GM18519 (cell line): ENCODE measurements at regions not wholly inside any gene's neighbourhood (a gene's known extent, or its start where the extent isn't known, plus 50 kb on each side); places are given as distances from the start of the nearest gene placed in this dataset.

Source experiments
- ATAC-seq: cut with Tn5 transposase; IDR thresholded peaks from one replicate; pipeline ENCODE4 v1.9.1; 2021; ENCODE audit warnings: mild to moderate bottlenecking, moderate library complexity; ENCODE audit not compliant: unreplicated experiment, low FRiP score

GRCh38 chr13:30006246-30006645, 155.8 kb upstream of the UBL3 start:
- ATAC-seq: no peak

- ATAC-seq: no peak
These were observed 153.8 kb upstream of the UBL3 start for GRCh38 chr13:30004204-30004603.

DNA sequence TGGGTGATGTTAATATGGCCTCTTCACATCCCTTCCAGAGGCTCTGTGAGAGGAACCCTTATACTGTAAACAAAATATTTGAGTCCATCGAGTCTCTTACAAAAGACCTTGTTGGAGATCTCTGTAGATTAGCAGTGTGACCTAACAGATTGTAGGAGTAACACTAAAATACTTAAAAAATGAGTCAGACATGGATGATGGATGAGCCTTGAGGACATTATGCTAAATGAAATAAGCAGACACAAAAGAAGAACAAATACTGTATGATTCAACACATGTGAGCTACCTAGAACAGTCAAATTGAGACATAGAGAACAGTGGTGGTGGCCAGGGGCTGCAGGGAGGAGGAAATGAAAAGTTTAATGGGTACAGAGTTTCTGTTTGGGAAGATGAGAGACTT, 152.2 kb upstream of the UBL3 start:
- no peak for ATAC-seq

GRCh38 chr13:30000370-30000765, 150.0 kb upstream of the UBL3 start:
- ATAC-seq: no peak

DNA sequence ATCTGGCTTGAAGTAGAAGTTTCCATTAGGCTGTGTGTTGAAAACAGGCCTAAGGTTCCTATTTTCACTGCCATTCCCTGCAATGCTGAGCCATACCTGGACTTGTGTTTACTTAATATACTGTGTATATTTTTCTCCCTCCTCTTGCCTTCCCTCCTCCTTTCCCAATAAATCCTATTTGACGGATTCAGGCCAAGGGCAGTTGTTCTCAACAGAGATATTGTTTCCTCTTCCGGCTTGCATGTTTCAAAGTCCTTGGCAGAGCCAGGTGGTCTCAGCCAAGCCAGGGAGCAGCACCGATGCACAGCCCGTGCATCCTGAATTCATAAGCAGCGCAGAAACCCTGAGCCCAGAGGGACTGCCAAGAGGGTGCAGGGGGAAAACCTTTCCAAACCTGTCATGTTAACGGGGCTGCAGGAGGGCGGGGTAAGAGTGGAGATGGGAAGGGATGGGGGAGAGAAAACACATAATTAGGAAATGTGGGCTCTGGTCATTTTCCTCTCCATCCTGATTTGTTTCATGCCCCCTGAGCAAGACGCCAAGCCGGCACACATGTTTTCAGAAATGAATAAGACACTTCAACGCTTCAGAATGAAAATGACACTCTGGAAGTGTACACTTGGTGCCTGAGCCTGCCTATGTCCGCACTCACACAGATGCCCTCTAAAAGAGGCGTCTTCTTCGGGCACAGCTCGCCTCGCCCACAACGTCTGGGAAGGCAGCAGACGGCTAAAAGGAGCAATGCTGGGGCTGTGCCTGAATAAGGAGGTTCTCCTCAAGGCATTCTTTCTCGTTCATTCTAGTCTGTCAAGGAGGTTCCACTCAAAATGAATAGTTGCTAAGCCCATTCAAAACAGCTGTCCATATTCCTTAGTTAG, 149.3 kb upstream of the UBL3 start:
- no peak for ATAC-seq

- no peak for ATAC-seq
These were observed 145.9 kb upstream of the UBL3 start for GRCh38 chr13:29996316-29996715.

DNA sequence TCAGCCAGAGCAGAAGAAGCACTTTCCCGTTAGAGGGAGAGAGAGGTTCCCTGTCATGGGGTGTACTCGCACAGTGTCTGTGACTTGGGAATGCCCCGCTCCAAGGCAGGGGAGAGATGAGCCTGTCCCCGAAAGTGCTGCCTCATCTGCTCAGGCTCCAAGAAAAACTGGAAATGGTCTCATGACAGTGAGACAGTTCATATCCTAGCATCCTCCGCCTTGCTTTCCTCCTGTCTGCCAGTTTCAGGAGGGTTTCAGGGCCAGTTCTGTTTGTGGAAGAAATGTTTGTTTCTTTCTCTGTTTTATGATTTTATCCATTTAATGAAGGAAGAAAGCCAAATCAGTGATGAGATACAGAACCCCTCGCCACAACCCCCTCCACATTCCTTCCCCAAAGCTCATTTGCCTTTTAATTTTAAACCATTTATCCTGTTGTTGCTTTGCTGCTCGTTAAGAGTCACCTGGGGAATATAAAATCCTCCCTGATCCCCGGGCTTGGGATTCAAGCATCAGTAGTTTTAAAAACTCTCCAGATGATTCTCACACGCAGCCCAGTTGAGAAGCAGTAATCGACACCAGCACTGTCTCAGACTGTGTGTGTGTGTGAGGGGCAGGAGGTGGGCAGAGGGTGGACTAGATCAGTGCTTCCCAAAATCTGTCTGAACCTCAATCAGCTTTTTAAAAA, 144.6 kb upstream of the UBL3 start:
- no peak for ATAC-seq

GRCh38 chr13:29993716-29994488, 143.5 kb upstream of the UBL3 start:
- ATAC-seq: no peak

DNA sequence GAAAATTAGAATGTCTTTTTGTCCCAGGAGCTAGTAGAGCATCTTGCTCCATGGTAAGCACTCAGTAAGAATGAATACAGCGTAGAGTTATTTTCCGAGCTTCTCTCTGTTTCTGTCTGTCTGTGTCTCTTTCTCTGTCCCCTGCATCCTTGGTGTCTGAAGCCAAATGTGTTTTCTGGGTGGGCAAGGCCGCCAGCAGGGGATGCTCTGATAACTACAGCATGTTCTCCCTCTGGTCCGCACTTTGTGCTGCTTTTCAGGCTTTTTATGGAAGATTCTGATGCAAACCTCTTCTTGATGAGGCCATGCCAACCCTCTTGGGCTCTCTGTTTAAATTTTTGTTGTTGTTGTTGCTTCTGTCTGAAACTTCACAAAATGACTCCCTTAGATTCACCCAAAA, 142.8 kb upstream of the UBL3 start:
- no peak for ATAC-seq

- ATAC-seq: no peak
These were observed 140.9 kb upstream of the UBL3 start for GRCh38 chr13:29991343-29991742.

- ATAC-seq: no peak
These were observed 136.9 kb upstream of the UBL3 start for GRCh38 chr13:29987340-29987739.

DNA sequence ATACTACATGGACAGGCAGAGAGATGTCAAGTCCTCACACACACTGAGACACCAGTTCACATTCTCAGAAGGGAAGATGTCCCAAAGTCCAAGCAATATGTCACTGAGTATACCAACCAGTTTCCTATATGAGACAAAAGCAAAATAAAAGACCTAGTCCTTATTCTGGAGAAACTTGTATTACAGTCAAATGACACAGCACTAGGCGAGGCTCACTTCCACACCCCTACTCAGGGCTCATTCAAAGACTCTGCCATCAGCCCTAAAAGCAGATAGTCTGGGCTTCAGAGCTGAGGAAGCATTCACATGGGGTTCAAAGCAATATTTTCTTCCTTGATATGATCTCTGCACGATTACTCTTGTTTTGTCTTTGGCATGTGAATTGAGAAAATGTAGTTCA, 129.9 kb upstream of the UBL3 start:
- no peak for ATAC-seq

GRCh38 chr13:29978211-29978610, 127.8 kb upstream of the UBL3 start:
- no peak for ATAC-seq

DNA sequence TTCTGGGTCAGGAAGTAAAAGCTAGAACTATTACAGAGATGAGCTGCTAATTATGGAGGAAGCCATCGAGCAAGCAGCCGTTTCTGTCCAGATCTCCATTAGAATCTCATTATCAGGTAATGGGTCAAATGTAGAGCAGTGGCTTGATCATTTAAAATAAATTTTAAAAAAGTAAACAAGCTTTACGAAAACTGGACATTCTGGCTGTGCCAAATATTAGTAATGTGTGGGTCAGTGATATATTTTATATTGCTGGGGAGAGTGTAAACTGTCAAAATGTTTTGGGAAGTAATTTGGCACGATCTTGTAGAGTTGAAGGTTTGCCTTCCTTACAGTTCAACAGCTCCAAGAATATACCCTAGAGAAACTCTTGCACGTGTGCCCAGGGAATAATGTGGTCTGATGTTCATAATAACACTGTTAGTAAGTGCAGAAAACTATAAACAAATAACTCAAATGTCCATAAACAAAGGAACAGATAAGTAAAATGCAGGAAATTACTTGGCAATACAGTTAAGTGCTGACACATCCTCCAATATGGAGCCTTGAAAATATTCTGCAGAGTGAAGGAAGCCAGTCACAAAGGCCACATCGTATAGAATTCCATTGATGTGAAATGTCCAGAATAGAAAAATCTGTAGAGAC, 127.2 kb upstream of the UBL3 start:
- ATAC-seq: no peak

DNA sequence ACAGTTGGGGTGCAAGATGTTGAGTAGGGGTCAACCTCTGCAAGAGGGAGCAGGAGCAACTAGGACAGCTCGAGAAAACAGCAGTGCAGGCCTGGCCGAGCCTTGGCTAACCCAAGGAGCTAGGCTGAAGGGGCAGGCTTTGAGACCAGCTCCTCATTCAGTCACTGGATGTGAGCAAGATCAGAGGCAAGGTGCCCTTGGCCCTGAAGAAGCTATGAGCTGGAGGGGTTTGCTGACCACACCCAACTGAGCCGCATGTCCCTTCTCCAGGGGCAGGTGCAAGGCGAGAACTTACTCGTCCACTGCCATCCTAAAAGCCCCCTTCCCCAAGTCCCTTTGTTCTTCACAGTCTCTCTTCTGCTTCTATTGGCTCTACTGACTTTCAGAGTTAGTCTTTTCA, 126.1 kb upstream of the UBL3 start:
- ATAC-seq: no peak

DNA sequence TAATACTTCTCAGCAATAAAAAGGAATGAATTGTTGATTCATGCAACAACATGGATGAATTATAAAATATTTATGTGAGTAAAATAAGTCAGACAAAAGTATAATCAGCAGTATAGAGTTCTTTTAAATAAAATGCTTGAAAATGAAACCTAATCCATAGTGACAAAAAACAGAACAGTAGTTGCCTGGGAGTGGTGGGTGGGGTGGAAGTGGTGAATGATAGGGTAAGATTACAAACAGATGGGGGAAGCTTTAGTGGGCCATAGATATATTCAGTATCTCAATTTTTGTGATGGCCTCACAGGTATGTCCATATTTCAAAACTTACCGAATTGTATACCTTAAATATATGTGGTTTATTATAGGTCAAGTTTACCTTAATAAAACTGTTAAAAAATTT, 124.9 kb upstream of the UBL3 start:
- no peak for ATAC-seq

- ATAC-seq: no peak
These were observed 118.9 kb upstream of the UBL3 start for GRCh38 chr13:29969286-29969685.

DNA sequence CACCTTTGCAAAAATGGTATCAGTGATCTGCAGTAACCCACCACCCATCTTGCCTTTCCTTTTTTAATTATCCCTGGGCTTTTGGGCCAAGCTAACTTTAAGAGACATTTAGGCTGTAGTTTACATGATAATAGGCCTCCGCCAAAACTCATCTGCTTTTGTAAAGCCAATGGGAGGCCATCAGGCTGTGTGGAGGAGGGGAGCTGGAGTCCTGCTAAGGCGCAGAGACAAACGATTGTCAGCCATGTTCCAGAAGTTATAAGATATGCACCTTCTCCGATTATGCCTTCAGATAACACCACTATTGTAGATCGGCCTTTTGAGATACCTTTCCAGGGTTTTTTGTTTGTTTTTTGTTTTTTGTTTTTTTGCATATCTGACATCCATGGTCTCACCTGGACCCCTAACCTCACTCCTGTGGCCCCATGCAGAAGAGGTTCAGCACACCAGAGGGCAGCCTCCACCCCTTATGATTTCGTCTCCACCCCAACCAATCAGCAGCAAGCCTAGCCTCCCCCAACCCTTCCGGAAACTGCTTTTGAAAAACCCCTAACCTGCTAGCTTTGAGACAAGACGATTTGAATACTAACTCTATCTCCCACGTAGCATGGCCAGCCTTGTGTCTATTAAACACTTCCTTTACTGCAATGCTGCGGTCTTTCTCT, 113.9 kb upstream of the UBL3 start:
- ATAC-seq: no peak

GRCh38 chr13:29963089-29963488, 112.7 kb upstream of the UBL3 start:
- ATAC-seq: no peak

DNA sequence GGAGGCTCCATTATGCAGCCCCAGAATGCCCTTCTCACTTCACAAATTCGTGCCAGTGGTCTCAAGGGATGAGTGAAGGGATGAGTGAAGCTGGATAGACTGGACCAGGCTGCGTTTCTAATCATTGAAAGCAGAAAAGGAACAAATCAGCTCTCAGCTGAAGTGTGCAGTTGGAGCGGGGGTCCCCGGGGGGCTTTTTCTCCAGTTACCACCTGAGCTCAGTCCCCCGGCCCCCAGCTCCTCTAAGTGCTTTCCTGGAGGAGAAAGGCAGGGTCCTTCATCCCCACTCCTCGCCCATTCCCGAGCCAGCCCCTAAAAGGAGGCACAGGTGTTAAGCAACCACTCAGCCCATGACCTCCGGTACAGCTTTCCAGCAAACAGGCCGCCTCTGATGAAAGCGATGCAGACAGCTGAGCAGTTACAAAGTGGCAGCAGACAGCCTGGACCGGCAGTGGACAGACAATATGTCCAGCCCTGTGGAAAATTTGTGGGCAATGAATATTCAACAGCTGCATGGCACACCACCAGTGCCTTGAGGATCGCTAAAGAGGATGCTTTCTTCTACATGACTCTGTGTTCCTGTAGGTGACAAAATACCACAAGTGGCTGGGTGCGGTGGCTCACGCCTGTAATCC, 110.7 kb upstream of the UBL3 start:
- ATAC-seq: no peak
